HepG2 (cell line): ENCODE measurements at regions not wholly inside any gene's neighbourhood (a gene's known extent, or its start where the extent isn't known, plus 50 kb on each side); places are given as distances from the start of the nearest gene placed in this dataset.

Experiments used
- ATAC-seq: fragments of 200-7000 bp; cut with Tn5 transposase; 3 replicates; pipeline ENCODE4 v1.9.1; 2020; ENCODE audit warnings: mild to moderate bottlenecking, moderate library complexity
- BruUV-seq: library from RNA; stranded (reverse); fragments of 400-500 nt; replicated peaks from 2 replicates; lab custom pipeline; 2021; lab: Mats Ljungman, UMichigan
- CTCF ChIA-PET: fragments of 300-600 bp; formaldehyde crosslinking; extraction: SDS; loops from one replicate; lab custom pipeline; 2021; ENCODE audit warnings: low total read pairs, inconsistent platforms, low intra/inter-chr PET ratio; lab: Yijun Ruan, JAX
- POLR2A ChIA-PET: fragments of 350-600 bp; sonication (Branson Sonifier 250); formaldehyde crosslinking; loops from one replicate; lab custom pipeline; 2020; ENCODE audit warnings: antibody characterized with exemption, inconsistent platforms; lab: Yijun Ruan, JAX
- DNase-seq: peaks from one replicate; pipeline ENCODE4 v3.0.0-alpha.2; 2015; ENCODE audit warnings: low spot score
- FAIRE-seq: peaks from 3 replicates; lab custom pipeline; 2011; peaks lifted over from hg19 to GRCh38; lab: Jason Lieb, UNC
- H2AFZ ChIP-seq: one replicate; pipeline ENCODE4 v1.6.1; 2011; ENCODE audit warnings: low read length, inconsistent platforms
- H3K27ac ChIP-seq: fragments of 300-600 bp; 3 replicates; pipeline ENCODE4 v1.8.0; 2011; ENCODE audit warnings: mixed run types, mild to moderate bottlenecking, mixed read lengths, low read length, inconsistent platforms; ENCODE audit not compliant: insufficient read depth; ENCODE audit errors: extremely low read length
- H3K27me3 ChIP-seq, 2 experiments: fragments of 200-600 bp in 1 of 2; 2 replicates in 1 of 2; 3 replicates in 1 of 2; pipeline versions ENCODE4 v1.6.0 to v1.8.0; 2011; ENCODE audit warnings: low read length in 2 of 2, mild to moderate bottlenecking in 2 of 2, moderate library complexity in 2 of 2, inconsistent platforms in 1 of 2; ENCODE audit not compliant: insufficient read depth in 2 of 2, control insufficient read depth in 1 of 2
- H3K36me3 ChIP-seq, 2 experiments: fragments of 200-600 bp in 1 of 2; replicated peaks in 1 of 2; 2 replicates in 1 of 2; 3 replicates in 1 of 2; pipeline versions ENCODE4 v1.5.1 to v1.8.0; 2011; ENCODE audit warnings: low read length in 2 of 2, inconsistent platforms in 1 of 2; ENCODE audit not compliant: insufficient read depth in 2 of 2, control insufficient read depth in 1 of 2
- H3K4me1 ChIP-seq: 2 replicates; pipeline ENCODE4 v1.5.1; 2012; ENCODE audit warnings: low read length, inconsistent platforms; ENCODE audit not compliant: insufficient read depth
- H3K4me2 ChIP-seq: 2 replicates; pipeline ENCODE4 v1.6.0; 2011; ENCODE audit warnings: low read depth, low read length, inconsistent platforms
- H3K4me3 ChIP-seq, 3 experiments: fragments of 200-600 bp in 1 of 3; sonication (generic), shearing (Covaris generic) in 1 of 3; replicated peaks in 1 of 3; 2 replicates each; pipeline ENCODE4 v1.5.1; 2011 to 2016; ENCODE audit warnings: low read length in 3 of 3, inconsistent platforms in 2 of 3, low read depth in 2 of 3, mild to moderate bottlenecking in 2 of 3, control low read depth in 1 of 3, mixed read lengths in 1 of 3; ENCODE audit not compliant: insufficient read depth in 1 of 3
- H3K79me2 ChIP-seq: one replicate; pipeline ENCODE4 v1.6.1; 2011; ENCODE audit warnings: low read length, inconsistent platforms; ENCODE audit not compliant: insufficient read depth
- H3K9ac ChIP-seq: 2 replicates; pipeline ENCODE4 v1.6.0; 2011; ENCODE audit warnings: mild to moderate bottlenecking, low read depth, low read length, inconsistent platforms; ENCODE audit not compliant: insufficient read depth
- H3K9me3 ChIP-seq: 2 replicates; pipeline ENCODE4 v1.5.1; 2012; ENCODE audit warnings: mild to moderate bottlenecking, low read length
- H4K20me1 ChIP-seq: 2 replicates; pipeline ENCODE4 v1.6.0; 2011; ENCODE audit warnings: inconsistent platforms, mild to moderate bottlenecking, low read length, moderate library complexity; ENCODE audit not compliant: insufficient read depth
- E2F2 ChIP-seq: sonication (generic); formaldehyde crosslinking; IDR thresholded peaks from 2 replicates; pipeline ENCODE4 v1.4.0; 2020; ENCODE audit warnings: missing genetic modification reagents, borderline replicate concordance
- HNRNPLL ChIP-seq: fragments of 200-400 bp; formaldehyde crosslinking; IDR thresholded peaks from 2 replicates; pipeline ENCODE4 v1.6.1; 2017; ENCODE audit warnings: mild to moderate bottlenecking, low read depth, low read length; ENCODE audit not compliant: poor library complexity, severe bottlenecking
- KDM6A ChIP-seq: IDR thresholded peaks from 2 replicates; pipeline ENCODE4 v1.6.1; 2016; ENCODE audit warnings: low read depth
- POLR2AphosphoS5 ChIP-seq: IDR thresholded peaks from 2 replicates; pipeline ENCODE4 v1.6.1; 2012; ENCODE audit warnings: low read depth, low read length
- TP53 ChIP-seq: sonication (generic); formaldehyde crosslinking; conservative IDR thresholded peaks from 2 replicates; pipeline ENCODE4 v1.4.0; 2020; ENCODE audit warnings: missing genetic modification reagents
- ZNF275 ChIP-seq: sonication (generic); formaldehyde crosslinking; IDR thresholded peaks from 2 replicates; pipeline ENCODE4 v1.8.0; 2022; ENCODE audit warnings: missing genetic modification reagents, mild to moderate bottlenecking, inconsistent platforms, borderline replicate concordance
- ZNF383 ChIP-seq: sonication (generic); formaldehyde crosslinking; IDR thresholded peaks from 2 replicates; pipeline ENCODE4 v1.4.0; 2020; ENCODE audit warnings: missing genetic modification reagents, mild to moderate bottlenecking, borderline replicate concordance
- in situ Hi-C: cut with HindIII; loops from 2 replicates; pipeline ENCODE4 v1.10.0; 2017; ENCODE audit warnings: low pct_unique_long_range_greater_than_20kb; ENCODE audit not compliant: extremely low pct_ligation_motif_present
- intact Hi-C: fragments of 100-400 bp; cut with micrococcal nuclease; formaldehyde crosslinking; loops from one replicate; pipeline ENCODE4 v1.10.0; 2022; ENCODE audit not compliant: unreplicated experiment

- H3K9me3 ChIP-seq = no peaks in the 10 kb centered on the region
- DNase-seq (no peak), FAIRE-seq (no peak), ATAC-seq (no peak)
- H3K4me3 ChIP-seq = no peak overlapping the region
- H3K27ac ChIP-seq = no peak overlapping the region
- H3K27me3 ChIP-seq = no peaks in the 10 kb centered on the region
- H3K9ac ChIP-seq = no peak overlapping the region
- H4K20me1 ChIP-seq = no peaks in the 10 kb centered on the region
- H2AFZ ChIP-seq = no peak overlapping the region
- BruUV-seq = no TSS peak
- no peak overlapping the region for H3K4me2 ChIP-seq
- ChIA-PET POLR2A (no interaction called here), CTCF (no interaction called here)
- no peak for TF ChIP-seq TP53
- TF ChIP-seq ZNF383 (CRISPR knock-in tag) = no peak
- TF ChIP-seq KDM6A (CRISPR knock-in tag) = no peak
- TF ChIP-seq POLR2AphosphoS5 = no peak
- no peak for TF ChIP-seq ZNF275 (CRISPR knock-in tag)
- TF ChIP-seq E2F2 (CRISPR knock-in tag) = no peak
- no peak for TF ChIP-seq HNRNPLL
- H3K79me2 ChIP-seq = no peaks in the 10 kb centered on the region
- intact Hi-C loops (no loop called here), in situ Hi-C loops (no loop called here)
- H3K36me3 ChIP-seq = no peaks in the 10 kb centered on the region
- H3K4me1 ChIP-seq = no peaks in the 10 kb centered on the region
Observed at GRCh38 chr4:106579236-106579635, 210.7 kb upstream of the GIMD1 start.
